Activated CD4-positive, CD25-positive, alpha-beta regulatory T cell treated with anti-CD3 and anti-CD28 coated beads, Interleukin-2, amount 50 U/mL, for 16 hours (primary cell): ENCODE measurements at regions not wholly inside any gene's neighbourhood (a gene's known extent, or its start where the extent isn't known, plus 50 kb on each side); places are given as distances from the start of the nearest gene placed in this dataset.
"Not testable (repeated sequence)": the region's sequence is repeated elsewhere in the genome, so short reads cannot be mapped to it uniquely, and the experiment has no call there.

ENCODE experiments used
- DNase-seq: peaks from one replicate; pipeline ENCODE4 v3.0.0-alpha.2; 2020; ENCODE audit warnings: low read depth, low spot score

DNA sequence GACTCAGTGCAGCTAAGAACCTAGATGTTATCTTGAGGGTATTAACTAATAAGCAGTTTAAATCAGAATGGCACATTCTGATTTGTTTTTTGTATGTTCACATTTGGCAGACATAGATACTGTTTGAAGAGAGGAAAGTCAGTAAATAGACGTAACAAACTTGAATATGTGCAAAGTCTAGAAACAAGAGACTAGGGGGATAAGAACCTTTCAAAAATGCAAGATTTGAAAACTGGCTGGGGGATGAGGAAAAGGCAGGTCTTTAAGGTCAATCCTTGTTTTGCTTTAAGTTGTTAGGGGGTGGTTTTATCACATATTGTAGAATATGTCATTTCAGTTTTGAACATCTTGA is 136.5 kb downstream of the ZNF92 start:
- not testable (repeated sequence) for DNase-seq

DNA sequence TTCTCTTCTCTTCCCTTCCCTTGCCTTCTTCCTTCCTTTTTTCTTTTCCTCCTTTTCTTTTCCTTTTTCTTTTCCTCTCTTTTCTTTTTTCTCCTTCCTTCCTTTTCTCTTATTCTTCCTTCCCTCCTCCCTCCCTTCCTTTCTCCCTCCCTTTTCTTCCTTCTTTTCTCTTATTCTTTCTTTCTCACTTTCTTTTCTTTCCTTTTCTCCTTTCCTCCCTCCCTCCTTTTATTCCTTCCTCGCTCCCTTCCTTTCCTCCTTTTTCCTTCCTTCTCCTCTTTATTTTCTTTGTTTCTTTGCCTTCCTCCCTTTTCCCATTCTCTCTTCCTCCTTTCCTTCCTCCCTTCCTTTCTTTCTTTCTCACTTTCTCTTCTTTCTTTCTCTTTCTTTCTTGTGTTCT is 146.1 kb downstream of the ZNF92 start:
- DNase-seq: not testable (repeated sequence)

GRCh38 chr7:65545465-65546161 is 172.0 kb downstream of the ZNF92 start:
- DNase-seq: not testable (repeated sequence)

- not testable (repeated sequence) for DNase-seq
Measured at GRCh38 chr7:65549589-65550443, 176.2 kb downstream of the ZNF92 start.

DNA sequence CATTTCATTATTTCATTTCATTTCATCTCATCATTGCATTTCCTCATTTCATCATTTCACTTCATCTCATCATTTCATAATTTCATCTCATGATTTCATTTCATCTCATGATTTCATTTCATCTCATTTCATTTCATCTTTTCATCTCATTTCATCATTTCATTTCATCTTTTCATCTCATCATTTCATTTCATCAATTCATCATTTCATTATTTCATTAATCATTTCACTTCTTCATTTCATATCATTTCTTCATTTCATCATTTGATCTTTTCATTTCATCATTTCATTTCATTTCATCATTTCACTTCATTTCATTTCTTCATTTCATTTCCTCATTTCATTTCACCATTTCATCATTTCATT is 176.8 kb downstream of the ZNF92 start:
- DNase-seq: not testable (repeated sequence)

GRCh38 chr7:65551042-65551441 is 177.4 kb downstream of the ZNF92 start:
- DNase-seq: not testable (repeated sequence)

- not testable (repeated sequence) for DNase-seq
Measured at GRCh38 chr7:65554553-65555476, 181.2 kb downstream of the ZNF92 start.

GRCh38 chr7:65558584-65558983 is 184.9 kb downstream of the ZNF92 start:
- not testable (repeated sequence) for DNase-seq

GRCh38 chr7:65561786-65562372 is 188.2 kb downstream of the ZNF92 start:
- DNase-seq: not testable (repeated sequence)

DNA sequence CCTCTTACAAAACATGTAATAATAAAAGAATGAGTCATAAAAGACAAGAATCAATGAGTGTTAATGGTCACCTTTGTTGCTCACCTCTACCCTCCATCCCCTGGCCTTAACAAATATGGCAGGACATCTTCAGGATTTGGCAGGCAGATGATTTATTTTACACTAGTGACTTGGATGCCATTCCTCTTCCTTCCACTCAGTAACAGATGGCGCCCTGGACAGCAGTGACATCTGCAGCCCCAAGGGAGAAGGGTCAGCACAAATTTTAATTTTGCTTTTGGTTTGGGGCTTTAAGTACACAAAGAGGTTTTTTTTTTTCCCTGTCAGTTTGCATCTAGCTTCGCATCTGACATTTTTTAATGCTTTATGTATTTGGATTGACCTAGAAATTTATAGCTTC is 188.9 kb downstream of the ZNF92 start:
- not testable (repeated sequence) for DNase-seq

DNA sequence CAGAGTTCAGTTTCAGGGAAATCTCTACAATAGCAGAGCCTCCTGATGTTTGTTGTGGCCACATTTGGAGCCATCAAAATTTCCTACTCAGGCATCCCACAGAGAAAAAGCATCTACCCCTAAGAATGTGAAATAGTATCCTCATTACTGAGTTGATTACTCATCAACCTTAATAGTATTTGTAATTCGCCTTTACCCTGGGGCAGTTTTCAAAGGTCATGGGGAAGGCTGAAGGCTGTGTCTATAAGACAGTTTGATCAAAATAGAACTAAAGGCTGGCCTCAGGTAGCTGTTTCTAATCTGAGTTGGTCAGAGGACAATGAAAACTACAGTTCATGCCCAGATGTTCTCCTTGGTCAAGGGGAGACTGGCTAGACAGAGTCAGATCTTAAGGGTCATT is 189.7 kb downstream of the ZNF92 start:
- not testable (repeated sequence) for DNase-seq

GRCh38 chr7:65568226-65568625 is 194.6 kb downstream of the ZNF92 start:
- not testable (repeated sequence) for DNase-seq

DNA sequence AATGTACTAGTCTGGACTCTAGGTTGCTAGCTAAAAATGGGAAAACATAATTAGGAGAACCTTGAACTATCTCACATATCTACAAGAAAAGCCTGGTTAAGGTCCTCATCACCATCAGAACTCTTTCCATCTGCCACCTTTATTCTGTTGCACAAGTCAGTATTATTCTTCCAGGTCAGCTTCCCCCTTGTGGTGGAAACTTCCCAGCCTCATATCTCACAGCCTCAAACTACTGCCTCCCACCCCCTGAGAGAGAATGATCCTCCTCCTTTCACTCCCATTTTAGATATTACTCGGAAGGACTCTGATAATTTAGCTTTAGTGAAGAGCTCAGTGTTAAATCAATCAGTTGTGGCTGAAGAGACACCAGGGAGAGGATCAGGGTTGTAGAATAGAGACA is 197.3 kb downstream of the ZNF92 start:
- DNase-seq: not testable (repeated sequence)

- not testable (repeated sequence) for DNase-seq
Measured at GRCh38 chr7:65572581-65572980, 198.9 kb downstream of the ZNF92 start.

DNA sequence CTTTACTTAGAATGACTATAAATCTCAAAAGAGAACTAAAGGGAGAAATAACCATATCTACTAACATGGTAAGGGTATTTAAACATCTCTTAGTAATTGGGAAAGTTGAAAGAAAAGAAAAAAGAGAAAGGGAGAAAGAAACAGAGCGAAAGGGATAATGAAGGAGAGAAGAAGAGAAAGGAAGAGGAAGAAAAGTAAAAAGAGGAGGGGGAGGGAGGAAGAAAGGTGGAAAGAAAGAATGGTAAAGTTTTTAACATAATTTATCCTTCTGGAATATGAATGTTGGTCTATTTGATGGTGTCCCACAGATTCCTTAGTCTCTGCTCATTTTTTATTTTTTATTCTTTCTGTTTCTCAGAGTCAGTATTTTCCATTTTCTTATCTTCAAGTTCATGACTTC is 202.7 kb downstream of the ZNF92 start:
- not testable (repeated sequence) for DNase-seq

- DNase-seq: not testable (repeated sequence)
Measured at GRCh38 chr7:65582518-65583119, 209.0 kb downstream of the ZNF92 start.

DNA sequence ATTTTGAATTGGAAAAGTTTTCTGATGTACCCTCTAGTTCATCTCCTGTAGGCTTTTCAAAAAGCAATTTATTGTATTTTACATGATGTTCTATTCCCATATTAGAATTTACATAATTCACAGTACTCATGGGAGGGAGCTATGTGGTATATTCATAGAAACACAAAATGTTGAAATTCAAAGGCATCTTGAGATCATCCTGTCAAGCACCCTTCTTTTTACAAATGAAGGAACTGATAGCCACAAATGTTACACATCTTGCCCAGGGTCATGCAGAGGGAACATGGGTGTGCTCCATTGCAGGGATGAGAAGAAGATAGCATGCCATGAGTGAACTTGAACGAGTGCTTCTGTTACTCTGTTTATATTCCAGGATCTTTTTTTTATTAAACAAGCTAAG is 228.8 kb downstream of the ZNF92 start:
- DNase-seq: not testable (repeated sequence)

- no peak for DNase-seq
Measured at GRCh38 chr7:65609131-65609530, 235.5 kb downstream of the ZNF92 start.

- DNase-seq: not testable (repeated sequence)
Measured at GRCh38 chr7:65613644-65614289, 240.1 kb downstream of the ZNF92 start.

GRCh38 chr7:65616111-65616510 is 242.5 kb downstream of the ZNF92 start:
- not testable (repeated sequence) for DNase-seq
